HG03342 (cell line): ENCODE measurements at regions not wholly inside any gene's neighbourhood (a gene's known extent, or its start where the extent isn't known, plus 50 kb on each side); places are given as distances from the start of the nearest gene placed in this dataset.
A peak's percentile ranks its signal among the peaks of the same experiment; 100 is the strongest.

ENCODE experiments used
- ATAC-seq: cut with Tn5 transposase; IDR thresholded peaks from one replicate; pipeline ENCODE4 v1.9.1; 2021; ENCODE audit warnings: mild to moderate bottlenecking, moderate library complexity; ENCODE audit not compliant: unreplicated experiment

- no peak for ATAC-seq
These were observed 127.8 kb downstream of the HFE start for GRCh38 chr6:26214803-26215584.

- ATAC-seq = no peak
These were observed 128.5 kb downstream of the HFE start for GRCh38 chr6:26215585-26216358.

- ATAC-seq = peak; percentile 62
These were observed 129.2 kb downstream of the HFE start for GRCh38 chr6:26216359-26216885.

GRCh38 chr6:26216886-26217713 lies 129.9 kb downstream of the HFE start:
- ATAC-seq = peak; percentile 42

GRCh38 chr6:26217714-26218075 lies 130.5 kb downstream of the HFE start:
- no peak for ATAC-seq

- no peak for ATAC-seq
These were observed 131.6 kb downstream of the HFE start for GRCh38 chr6:26218824-26219223.

- ATAC-seq = no peak
These were observed 133.1 kb downstream of the HFE start for GRCh38 chr6:26220145-26220970.

- ATAC-seq = no peak
These were observed 134.0 kb downstream of the HFE start for GRCh38 chr6:26221186-26221585.

GRCh38 chr6:26222571-26222970 lies 135.3 kb downstream of the HFE start:
- ATAC-seq = no peak

GRCh38 chr6:26223228-26223627 lies 136.0 kb downstream of the HFE start:
- peak; percentile 20 for ATAC-seq

GRCh38 chr6:26223650-26224546 lies 136.7 kb downstream of the HFE start:
- peak; percentile 60 for ATAC-seq

- ATAC-seq = no peak
These were observed 137.3 kb downstream of the HFE start for GRCh38 chr6:26224547-26224912.

GRCh38 chr6:26224940-26225847 lies 138.0 kb downstream of the HFE start:
- no peak for ATAC-seq

- no peak for ATAC-seq
These were observed 138.8 kb downstream of the HFE start for GRCh38 chr6:26225848-26226578.

GRCh38 chr6:26226579-26226967 lies 138.4 kb upstream of the BTN3A2 start:
- no peak for ATAC-seq

GRCh38 chr6:26230351-26230750 lies 134.6 kb upstream of the BTN3A2 start:
- ATAC-seq = no peak

- no peak for ATAC-seq
These were observed 133.9 kb upstream of the BTN3A2 start for GRCh38 chr6:26231006-26231587.
